Stimulated activated CD4-positive, alpha-beta T cell treated with anti-CD3 and anti-CD28 coated beads, Interleukin-15, amount 100 ng/mL, for 1 hour (primary cell): ENCODE measurements at regions not wholly inside any gene's neighbourhood (a gene's known extent, or its start where the extent isn't known, plus 50 kb on each side); places are given as distances from the start of the nearest gene placed in this dataset.
"Not testable (repeated sequence)": the region's sequence is repeated elsewhere in the genome, so short reads cannot be mapped to it uniquely, and the experiment has no call there.

ENCODE experiments used
- DNase-seq, 2 donors: peaks; one replicate each; pipeline ENCODE4 v3.0.0-alpha.2; 2020; ENCODE audit warnings: low read depth in 1 of 2, low spot score in 1 of 2

DNA sequence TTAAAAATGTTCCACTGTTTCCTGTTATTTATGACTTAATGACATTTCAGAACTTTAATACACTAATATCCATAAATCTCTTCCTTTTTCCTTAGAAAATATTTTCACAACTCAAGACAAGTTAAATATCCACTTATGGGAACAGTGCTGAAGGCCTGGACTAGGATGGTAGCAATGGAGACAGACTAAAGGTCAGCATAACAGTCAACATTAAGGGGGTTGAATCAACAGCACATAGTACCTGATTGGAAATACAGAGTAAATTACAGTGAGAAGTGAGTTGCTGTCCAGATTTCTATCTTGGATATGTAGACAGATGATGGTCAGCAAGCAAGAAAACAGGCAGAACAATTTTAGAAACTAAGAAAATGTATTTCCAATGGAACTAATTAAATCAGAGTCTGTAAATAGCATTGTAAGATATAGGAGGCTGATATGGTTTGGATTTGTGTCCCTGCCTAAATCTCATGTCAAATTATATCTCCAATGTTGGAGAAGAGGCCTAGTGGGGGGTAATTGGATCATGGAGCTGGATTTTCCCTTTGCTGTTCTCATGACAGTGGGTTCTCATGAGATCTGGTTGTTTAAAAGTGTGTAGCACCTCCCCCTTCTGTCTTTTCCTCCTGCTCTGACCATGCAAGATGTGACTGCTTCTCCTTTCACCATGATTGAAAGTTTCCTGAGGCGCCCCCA lies 682.7 kb downstream of the MAFB start:
- no peak for DNase-seq

DNA sequence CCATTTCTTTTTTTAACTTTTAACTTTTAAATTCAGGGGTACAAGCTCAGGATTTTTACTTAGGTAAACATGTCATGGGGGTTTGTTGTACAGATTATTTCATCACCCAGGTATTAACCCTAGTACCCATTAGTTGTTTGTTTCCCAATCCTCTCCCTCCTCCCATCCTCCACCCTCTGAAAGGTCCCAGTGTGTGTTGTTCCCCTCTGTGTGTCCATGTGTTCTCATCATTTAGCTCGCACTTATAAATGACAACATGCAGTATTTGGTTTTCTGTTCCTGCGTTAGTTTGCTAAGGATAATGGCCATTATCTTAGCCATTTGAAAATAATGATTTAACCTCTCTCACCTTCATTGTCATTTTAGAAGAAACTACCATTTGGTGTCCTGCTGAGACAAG lies 684.9 kb downstream of the MAFB start:
- DNase-seq: not testable (repeated sequence)

DNA sequence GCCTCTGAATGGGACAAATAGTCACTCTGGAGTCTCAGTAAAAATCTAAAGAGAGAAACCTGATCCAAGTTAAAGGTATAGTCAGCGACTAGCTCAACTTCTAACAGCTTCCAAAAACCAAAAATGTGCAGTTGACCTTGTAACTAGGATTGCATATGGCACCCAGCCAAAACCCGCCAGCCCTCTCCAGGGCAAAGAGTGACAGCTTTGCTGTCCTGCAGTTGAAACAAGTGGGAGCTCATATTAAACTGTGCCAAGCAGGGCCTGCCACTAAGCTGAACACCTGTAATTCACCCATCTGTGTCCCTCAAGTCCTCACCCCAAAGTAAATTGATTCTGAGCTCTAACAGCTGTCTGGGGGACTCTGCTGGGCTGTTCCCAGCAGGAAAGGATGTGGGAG lies 695.3 kb downstream of the MAFB start:
- DNase-seq: no peak

DNA sequence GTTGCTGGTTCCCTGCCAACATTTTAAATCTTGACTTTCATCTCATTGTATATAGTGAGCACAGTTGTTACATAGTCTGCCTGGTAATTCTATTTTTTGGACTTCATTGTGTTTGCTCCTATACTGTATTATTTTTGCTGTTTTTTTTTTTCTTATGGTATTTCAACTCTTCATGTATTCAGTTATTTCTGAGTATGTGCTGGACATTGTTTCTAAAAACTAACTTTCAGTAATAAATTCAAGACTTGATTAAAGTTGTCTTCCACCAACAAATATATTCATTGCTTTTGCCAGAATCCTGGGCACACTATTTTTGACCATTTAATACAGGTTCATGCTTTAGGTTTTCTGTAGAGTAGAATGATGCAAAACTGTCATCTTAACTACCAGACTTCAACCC lies 698.3 kb downstream of the MAFB start:
- no peak for DNase-seq

DNA sequence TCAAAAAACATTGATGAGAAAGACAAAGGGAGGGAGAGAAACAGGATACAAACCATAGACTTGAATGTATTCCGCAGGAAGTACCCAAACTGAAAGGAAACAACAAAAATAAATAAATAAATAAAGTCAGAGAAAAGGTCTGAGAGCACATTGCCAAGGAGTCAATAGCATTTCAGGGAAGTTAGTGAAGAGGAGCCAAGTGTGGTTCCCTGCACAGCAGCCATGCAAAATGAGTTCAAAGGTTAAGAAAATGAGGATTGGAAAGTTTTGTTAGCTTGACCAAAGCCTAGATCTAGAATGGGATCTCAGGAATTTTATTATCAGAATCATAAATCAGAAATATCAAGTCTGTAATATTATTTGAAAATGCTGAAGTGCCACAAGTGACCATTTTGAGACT lies 700.0 kb downstream of the MAFB start:
- no peak for DNase-seq

DNA sequence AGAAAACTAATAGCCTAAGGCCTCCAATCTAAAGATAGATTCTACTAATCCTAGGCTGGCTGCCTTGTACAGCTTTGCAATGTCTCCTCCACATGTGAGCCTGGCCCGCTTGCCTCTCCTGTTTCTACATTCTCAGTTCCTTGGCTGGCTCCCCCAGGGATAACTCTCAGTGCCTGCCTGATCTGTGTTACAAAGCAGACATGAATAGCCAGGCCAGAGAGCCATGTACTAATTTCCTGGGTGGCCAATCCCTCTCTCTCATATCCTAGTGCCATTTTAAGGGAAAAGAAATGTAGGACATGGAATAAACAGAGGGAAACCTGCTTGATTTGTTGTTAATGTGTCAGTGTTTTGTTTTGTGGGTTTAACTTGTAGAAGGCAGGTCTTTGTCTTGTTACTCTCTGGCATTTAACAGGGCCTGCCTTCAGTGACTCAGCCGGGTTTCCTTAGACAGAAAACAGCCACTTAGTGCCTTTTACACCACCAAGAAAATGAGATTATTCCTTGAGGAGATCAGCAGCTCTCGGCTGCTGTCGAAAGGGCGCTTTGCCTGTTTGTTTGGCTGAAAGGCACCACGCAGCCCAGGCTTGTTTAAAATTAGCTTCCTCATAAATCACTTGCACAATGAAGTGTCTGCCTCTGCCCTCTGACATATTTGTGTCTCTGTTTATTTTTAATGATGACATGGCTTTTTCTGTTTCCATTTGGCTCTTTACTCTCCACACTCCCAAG lies 702.7 kb downstream of the MAFB start:
- no peak for DNase-seq

DNA sequence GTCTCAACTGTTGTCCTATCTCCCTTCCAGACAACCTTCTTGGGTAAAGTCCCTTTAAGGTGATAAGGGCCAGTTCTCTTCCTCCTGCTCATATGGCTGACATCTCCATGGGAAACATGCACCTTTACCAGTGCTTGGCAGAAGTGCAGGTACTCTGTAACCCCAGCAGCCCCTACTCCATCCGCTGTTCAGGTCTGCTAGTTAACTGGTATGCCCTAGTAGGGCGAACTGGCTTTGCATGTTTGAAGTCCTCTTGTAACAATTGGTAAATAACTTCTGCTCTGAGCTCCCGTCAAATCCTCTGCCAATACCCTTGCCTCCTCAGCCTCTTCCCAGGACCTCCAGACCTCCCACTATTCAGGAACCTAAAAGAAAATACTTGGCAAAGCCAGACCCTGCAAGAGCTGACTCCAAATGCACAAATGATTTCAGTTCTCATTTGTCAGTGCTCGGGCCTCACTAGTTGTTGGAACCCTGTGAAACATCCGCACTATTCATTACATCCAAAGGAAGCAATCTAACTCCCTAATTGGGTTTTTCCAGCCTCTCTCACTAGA lies 703.7 kb downstream of the MAFB start:
- no peak for DNase-seq

DNA sequence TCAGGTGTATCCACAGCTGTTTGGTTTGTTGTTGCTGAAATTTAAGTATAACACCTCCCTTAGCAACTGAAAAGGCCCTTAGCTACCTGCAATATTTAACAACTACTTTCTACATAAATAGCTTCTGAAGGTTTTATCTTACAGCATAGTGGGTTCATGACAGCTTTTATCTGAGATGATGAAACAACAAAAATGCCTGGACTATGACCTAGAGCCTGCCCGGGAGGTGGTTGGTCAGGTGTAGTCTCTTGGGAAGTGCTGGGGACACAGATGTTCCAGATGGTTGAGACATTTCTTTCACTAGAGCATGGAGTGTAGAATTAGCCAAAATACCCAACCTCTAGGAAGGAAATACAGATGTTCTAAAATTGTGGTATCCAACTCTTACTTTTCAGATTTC lies 705.4 kb downstream of the MAFB start:
- no peak for DNase-seq

DNA sequence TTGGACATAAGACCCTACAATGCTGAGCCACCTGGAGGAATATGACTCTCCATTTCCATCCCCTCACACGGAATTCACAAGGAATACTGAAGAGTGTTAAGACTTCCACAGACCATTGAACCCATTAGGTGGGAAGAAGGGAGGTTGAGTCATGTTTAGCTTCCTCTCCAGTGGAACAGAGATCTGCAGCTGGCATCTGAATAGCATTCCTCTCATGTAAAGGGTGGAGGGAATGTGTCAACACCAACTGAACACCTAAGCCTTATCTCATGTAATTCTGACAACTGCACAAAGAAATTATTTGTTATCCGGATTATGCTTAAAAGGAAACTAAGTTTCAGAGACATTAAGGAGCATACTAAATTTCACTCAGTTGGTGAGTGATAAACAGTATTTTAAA lies 705.9 kb downstream of the MAFB start:
- DNase-seq: no peak

DNA sequence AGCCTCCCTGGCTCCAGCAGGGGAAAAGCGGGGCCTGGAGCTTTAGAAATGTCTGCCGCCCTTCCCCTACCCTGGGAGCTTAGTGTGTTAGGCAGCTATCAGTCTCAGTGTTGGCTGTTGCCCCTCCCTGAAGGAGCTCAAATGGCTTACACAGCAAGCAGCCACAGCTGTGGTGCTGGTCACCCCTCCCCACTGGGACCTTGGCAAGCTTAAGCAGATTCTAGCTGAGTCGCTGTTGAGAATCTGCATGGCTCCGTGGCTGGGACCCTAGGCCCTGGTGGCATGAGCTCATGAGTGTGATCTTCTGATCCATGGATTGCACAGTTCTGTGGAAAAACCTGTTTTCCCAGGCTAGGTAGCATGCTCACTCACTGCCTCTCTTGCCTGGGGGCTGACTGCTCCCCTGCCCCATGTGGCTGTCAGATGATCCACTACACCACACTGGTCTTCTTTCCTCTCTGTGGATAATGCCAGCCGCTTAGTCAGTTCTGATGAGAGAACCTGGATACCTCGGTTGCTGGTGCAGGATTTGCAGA lies 714.0 kb downstream of the MAFB start:
- no peak for DNase-seq

DNA sequence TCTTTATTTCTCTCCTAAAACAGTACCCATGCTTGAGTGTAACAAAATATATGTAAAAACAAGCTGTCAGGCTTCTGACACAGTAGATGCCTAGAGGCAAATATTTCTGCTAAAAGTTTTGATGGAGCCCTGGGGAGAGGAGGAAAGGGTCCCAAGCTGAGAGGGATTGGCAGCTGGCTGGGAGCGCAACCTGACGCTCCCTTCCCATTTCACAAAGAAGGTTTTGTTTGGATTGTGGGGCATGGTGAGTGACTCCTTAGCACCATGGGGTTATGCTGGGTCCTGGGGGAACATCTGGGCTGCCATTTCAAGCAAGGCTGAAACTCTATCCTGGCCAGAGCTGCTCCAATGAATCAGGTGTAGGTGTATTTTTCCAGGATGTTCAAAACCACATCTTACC lies 720.5 kb downstream of the MAFB start:
- DNase-seq: no peak

DNA sequence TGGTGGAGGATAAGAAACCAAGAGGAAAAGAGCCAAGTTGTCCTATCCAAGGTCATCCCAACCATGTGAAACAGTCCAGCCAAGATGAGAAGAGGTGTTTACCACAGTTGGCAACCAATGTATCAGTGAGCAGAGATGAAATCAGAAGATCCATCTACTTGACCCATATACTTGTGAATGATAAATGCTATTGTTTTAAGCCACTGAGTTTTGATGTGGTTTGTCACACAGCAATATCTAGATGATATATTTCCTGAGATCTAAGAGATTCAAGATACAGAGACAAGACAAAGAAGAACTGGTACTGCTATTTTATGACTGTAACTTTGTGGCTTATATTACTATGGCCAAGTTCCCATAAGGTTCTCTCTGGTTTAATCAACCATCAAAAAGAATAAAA lies 721.2 kb downstream of the MAFB start:
- no peak for DNase-seq

DNA sequence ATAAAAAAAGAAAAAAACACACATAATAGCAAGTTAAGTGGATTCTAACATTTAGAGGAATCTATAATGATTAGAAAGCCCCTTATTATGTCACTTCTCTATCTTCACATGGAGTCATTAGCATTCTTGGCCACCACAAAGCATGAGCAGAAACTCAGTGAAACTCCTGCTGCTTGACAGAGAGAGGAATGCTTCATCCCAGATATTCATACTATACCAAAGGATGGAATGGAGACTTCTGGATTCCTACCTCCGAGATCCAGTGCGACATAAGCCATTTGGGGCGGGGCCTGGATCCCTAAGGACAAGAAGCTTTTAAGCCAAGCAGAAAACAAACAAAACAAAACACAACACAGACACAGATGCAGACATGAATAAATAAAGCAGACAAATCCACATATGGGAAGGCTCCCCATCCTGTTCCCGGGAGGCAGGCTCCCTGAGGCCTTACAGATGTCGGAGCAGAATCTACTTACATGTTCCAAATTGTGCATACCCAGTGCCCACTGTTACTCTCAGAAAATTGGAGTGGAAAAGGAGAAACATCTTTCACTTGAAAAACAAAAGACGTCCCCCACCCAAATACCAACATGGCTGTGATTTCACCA lies 727.3 kb downstream of the MAFB start:
- no peak for DNase-seq

DNA sequence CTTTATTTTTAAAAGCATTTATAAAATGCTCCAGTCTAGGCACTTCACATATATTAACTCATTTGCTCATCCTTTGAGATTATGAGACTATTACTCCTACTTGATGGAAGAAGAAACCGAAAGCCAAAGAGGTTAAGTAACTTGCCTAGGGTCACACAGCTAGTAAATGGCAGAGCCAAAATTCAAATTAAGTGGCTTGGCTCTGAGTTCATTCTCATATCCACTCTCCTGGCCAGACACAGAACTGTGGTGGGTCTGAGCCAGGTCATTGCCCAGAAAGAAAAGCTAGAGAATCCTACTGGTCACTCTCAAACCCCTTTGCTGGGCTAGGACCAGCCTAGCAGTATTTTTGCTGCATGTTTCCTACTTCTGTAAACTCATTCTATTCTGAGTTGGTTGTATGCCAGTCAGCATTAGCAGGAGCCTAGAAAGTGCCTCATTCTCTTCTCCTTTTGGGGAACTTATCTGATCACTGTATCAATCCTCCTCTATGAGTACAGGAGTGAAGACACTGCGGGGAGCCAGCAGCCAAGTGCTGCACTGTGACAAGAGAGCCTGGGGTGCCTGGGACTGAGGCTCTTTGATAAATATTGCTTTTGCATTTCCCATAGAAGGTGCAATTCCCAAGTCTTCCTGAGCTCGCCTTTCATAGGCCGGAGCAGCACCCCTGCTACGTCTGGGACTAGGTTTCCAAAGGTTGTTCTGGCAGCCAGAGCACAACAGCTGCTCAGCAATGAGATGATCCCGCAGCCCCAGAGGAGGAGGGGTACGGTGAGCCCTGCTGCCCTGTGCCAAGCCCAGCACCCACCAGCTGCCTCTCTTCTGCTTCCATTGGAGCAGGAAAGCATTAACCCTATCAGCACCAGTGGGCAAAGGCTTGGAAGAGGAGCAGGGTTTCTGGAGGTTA lies 728.3 kb downstream of the MAFB start:
- DNase-seq: no peak

DNA sequence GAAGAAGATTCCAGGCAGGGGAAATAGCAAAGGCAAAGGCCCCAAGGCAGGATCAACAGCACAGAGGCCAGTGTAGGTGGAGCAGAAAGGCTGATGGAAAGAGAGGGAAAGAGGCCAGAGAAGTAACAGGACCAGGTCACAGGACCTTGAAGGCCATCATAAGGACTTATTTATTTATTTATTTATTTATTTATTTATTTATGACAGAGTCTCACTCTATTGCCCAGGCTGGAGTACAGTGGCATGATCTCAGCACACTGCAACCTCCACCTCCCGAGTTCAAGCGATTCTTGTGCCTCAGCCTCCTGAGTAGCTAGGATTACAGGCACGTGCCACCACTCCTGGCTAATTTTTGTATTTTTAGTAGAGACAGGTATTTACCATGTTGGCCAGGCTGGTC lies 731.1 kb downstream of the MAFB start:
- DNase-seq: not testable (repeated sequence)

DNA sequence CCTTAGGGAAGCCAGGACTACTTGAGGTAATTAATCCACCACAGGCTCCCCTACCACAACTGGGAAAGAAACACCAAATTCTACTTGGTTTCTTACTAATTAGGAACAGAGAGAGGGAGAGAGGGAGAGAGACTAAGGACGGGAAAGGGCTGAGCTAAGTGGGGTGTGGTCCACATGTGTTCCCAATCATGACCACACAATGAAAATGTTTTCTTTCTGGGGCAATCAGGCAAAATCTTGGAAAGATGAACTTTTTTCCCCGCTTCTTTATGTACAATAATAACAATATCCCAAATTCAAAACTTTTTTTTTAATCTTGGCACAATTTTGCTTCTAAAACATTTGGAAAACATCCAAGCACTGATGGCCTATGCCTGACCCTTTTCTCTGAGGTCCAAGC lies 734.4 kb downstream of the MAFB start:
- no peak for DNase-seq

DNA sequence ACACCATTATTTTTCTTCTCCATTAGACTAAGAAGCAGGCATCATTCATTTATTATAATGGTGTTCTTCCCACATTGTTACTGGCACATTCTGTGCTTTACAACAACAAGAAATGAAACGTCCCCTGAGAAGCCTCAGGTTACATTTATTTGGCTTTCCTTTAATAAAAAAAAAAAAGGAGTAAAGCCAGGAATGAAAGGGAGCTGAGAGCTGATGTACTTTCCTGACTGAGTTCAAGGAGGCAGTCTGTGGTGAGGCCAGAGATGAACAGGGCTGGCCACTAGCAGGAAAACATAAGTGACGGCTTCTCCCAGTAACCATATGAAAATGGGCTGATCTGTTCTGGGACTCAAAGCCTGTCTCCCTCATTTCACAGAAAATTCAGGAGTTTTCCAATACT lies 742.1 kb downstream of the MAFB start:
- no peak for DNase-seq

DNA sequence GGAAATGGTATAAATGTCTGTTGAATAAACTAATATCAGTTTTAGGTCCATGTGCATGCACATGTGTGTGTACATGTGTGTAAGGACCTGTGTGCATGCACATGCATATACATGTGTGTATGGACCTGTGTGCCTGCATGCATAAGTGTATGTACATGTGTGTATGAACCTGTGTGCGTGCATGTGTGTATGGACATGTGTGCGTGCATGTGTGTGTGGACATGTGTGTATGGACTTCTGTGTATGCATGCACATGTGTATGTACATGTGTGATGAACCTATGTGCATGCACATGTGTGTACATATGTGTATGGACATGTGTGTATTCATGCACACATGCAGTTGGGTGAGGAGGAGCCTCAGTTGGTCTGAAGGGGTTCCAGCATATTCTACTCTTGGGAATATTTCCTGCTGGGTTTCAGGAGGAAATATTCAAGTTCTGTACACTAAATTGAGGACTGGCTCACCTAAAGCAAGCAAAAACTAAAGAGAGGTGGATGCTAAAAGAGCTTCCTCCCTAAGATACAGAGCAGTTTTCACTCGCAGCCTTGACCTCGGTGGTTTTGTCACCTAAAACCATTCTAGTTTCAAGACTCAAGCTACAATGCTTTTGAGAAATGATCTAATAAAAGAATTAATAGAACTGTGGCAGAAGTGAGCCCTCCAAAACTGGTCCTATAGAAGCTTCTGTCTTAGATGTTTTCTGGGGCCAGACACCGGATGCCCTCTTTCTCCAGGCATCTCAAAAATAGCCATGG lies 742.8 kb downstream of the MAFB start:
- DNase-seq: no peak

DNA sequence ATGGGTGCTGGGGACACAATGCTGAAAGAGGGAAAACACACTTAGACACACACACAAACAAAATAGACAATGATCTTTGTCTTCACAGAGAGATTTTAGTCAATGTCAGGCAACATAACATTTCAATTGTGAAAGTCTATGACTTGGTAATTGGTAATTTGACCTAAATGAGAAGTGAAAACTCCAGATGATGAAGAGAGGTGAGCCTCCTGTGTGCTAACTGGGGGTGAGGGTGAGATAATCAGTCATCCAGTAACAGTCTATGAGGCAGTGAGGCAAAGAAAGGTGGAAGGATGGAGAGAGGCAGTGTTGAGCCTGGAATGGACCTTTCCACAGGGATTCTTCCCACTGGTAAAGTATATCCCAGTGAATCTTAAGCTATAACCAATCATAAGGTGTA lies 744.2 kb downstream of the MAFB start:
- no peak for DNase-seq

DNA sequence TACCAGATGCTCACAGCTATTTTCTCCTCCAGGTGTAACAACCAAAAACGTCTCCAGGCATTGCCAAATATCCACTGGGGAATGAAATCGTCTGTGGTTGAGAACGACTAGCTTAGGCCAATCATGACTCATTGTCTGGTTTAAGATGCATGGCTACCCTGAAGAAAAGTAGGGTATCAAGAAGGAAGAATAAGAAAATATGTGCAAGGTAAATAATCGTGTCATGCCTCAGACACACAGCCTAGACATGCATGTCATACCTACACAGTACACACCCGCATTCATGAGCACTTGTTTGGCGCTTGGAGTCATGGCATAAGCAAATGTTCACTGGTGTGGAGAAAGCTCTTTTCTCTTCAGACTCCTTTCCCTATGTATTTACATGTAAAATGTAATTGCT lies 745.7 kb downstream of the MAFB start:
- DNase-seq: no peak
